DND-41 (cell line): ENCODE measurements at regions not wholly inside any gene's neighbourhood (a gene's known extent, or its start where the extent isn't known, plus 50 kb on each side); places are given as distances from the start of the nearest gene placed in this dataset.

Experiments used
- CTCF ChIP-seq: IDR thresholded peaks from 2 replicates; pipeline ENCODE4 v1.5.1; 2012; ENCODE audit warnings: borderline replicate concordance, low read length, moderate library complexity, mild to moderate bottlenecking; ENCODE audit not compliant: poor library complexity, severe bottlenecking; ENCODE audit errors: extremely low read depth
- EZH2 ChIP-seq: IDR thresholded peaks from 3 replicates; pipeline ENCODE4 v1.6.1; 2012; ENCODE audit warnings: borderline replicate concordance, low read depth, mild to moderate bottlenecking, moderate library complexity, low read length, inconsistent platforms; ENCODE audit not compliant: severe bottlenecking

- TF ChIP-seq CTCF, result no peak
- TF ChIP-seq EZH2, result no peak
Observed at GRCh38 chr2:53028746-53029423, 738.7 kb upstream of the CHAC2 start.
